Thyroid gland (tissue), 4 donors: ENCODE measurements at regions not wholly inside any gene's neighbourhood (a gene's known extent, or its start where the extent isn't known, plus 50 kb on each side); places are given as distances from the start of the nearest gene placed in this dataset.

ENCODE experiments used
- POLR2A ChIP-seq, 2 donors: fragments of 450-650 bp; IDR thresholded peaks; one replicate each; pipeline ENCODE4 v1.6.1; 2017; ENCODE audit warnings: antibody characterized with exemption in 2 of 2, mild to moderate bottlenecking in 2 of 2, moderate library complexity in 1 of 2
- TF ChIP-seq, protein P1 (sequence below), 6 experiments: fragments of 200-600 bp in 3 of 6; fragments of 450-650 bp in 3 of 6; sonication (generic) in 3 of 6; IDR thresholded peaks; one replicate each; pipeline ENCODE4 v1.5.1; 2016 to 2019; ENCODE audit warnings: antibody characterized with exemption in 6 of 6, mild to moderate bottlenecking in 2 of 6, inconsistent platforms in 1 of 6, moderate library complexity in 1 of 6

DNA sequence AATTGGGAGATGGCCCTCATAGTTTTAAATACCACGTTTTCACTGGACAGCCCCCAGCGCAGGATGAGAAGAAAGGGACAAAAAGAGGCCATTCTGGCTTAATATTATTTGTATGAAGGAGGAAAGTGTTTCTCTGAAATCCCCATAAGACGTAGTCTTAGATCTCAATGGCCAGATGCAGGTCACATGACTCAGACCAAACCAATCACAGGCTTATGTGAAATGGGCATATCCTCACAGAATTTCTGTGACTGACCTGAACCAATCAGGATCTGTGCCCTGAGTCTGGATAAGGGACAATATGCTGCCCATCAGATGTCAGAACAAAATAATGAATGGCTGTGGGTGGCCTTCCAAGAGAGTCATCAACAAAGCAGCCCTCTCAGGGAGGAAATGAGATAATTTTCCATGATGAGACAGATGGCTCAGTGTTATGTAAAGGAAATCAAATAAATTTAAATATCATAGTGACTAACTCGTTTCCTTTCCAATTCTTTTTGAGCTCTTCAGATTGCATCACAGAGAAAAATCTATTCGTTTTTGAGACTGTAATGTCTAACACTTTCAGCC is 1009.5 kb upstream of the TMEM132C start:
- TF ChIP-seq POLR2A (IDR thresholded peaks at IDR 0.05): no peak
- TF ChIP-seq, protein P1, sequence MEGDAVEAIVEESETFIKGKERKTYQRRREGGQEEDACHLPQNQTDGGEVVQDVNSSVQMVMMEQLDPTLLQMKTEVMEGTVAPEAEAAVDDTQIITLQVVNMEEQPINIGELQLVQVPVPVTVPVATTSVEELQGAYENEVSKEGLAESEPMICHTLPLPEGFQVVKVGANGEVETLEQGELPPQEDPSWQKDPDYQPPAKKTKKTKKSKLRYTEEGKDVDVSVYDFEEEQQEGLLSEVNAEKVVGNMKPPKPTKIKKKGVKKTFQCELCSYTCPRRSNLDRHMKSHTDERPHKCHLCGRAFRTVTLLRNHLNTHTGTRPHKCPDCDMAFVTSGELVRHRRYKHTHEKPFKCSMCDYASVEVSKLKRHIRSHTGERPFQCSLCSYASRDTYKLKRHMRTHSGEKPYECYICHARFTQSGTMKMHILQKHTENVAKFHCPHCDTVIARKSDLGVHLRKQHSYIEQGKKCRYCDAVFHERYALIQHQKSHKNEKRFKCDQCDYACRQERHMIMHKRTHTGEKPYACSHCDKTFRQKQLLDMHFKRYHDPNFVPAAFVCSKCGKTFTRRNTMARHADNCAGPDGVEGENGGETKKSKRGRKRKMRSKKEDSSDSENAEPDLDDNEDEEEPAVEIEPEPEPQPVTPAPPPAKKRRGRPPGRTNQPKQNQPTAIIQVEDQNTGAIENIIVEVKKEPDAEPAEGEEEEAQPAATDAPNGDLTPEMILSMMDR (IDR thresholded peaks at IDR 0.05): no peak
